HG03103 (cell line): ENCODE measurements at regions not wholly inside any gene's neighbourhood (a gene's known extent, or its start where the extent isn't known, plus 50 kb on each side); places are given as distances from the start of the nearest gene placed in this dataset.

Experiments
- ATAC-seq: cut with Tn5 transposase; IDR thresholded peaks from one replicate; pipeline ENCODE4 v1.9.1; 2021; ENCODE audit warnings: low read depth; ENCODE audit not compliant: unreplicated experiment

- no peak for ATAC-seq
These were observed 334.5 kb downstream of the SOX2 start for GRCh38 chr3:182046166-182046764.

- no peak for ATAC-seq
These were observed 339.2 kb downstream of the SOX2 start for GRCh38 chr3:182050932-182051331.

- ATAC-seq: no peak
These were observed 340.6 kb downstream of the SOX2 start for GRCh38 chr3:182052332-182052731.

- ATAC-seq: no peak
These were observed 341.0 kb downstream of the SOX2 start for GRCh38 chr3:182052757-182053156.

- ATAC-seq: no peak
These were observed 346.8 kb downstream of the SOX2 start for GRCh38 chr3:182058488-182058887.

- no peak for ATAC-seq
These were observed 352.0 kb downstream of the SOX2 start for GRCh38 chr3:182063742-182064141.

- ATAC-seq: no peak
These were observed 355.7 kb downstream of the SOX2 start for GRCh38 chr3:182067423-182067822.

GRCh38 chr3:182078316-182078715 lies 366.6 kb downstream of the SOX2 start:
- no peak for ATAC-seq

GRCh38 chr3:182078929-182079328 lies 367.2 kb downstream of the SOX2 start:
- ATAC-seq: no peak

- no peak for ATAC-seq
These were observed 369.4 kb downstream of the SOX2 start for GRCh38 chr3:182081096-182081495.

GRCh38 chr3:182083112-182083511 lies 371.4 kb downstream of the SOX2 start:
- no peak for ATAC-seq

GRCh38 chr3:182092662-182093262 lies 381.0 kb downstream of the SOX2 start:
- ATAC-seq: peak; percentile 45

GRCh38 chr3:182094321-182094720 lies 382.6 kb downstream of the SOX2 start:
- ATAC-seq: no peak

GRCh38 chr3:182104881-182105280 lies 393.2 kb downstream of the SOX2 start:
- ATAC-seq: no peak

GRCh38 chr3:182105875-182106274 lies 394.1 kb downstream of the SOX2 start:
- no peak for ATAC-seq

- ATAC-seq: no peak
These were observed 396.6 kb downstream of the SOX2 start for GRCh38 chr3:182108371-182108770.

GRCh38 chr3:182111967-182112366 lies 400.2 kb downstream of the SOX2 start:
- no peak for ATAC-seq

- ATAC-seq: no peak
These were observed 403.7 kb downstream of the SOX2 start for GRCh38 chr3:182115328-182116015.

GRCh38 chr3:182116386-182116785 lies 404.7 kb downstream of the SOX2 start:
- no peak for ATAC-seq

- no peak for ATAC-seq
These were observed 405.4 kb downstream of the SOX2 start for GRCh38 chr3:182117131-182117530.

GRCh38 chr3:182117583-182117982 lies 405.9 kb downstream of the SOX2 start:
- ATAC-seq: no peak

- no peak for ATAC-seq
These were observed 406.3 kb downstream of the SOX2 start for GRCh38 chr3:182118066-182118465.
